ENCODE measurements at regions not wholly inside any gene's neighbourhood (a gene's known extent, or its start where the extent isn't known, plus 50 kb on each side); places are given as distances from the start of the nearest gene placed in this dataset.

- TF ChIP-seq POLR2AphosphoS5 (IDR thresholded peaks at IDR 0.05) (no peak), EZH2 (IDR thresholded peaks at IDR 0.05; ENCODE audit: borderline replicate concordance, insufficient read depth, low read length, poor library complexity, severe bottlenecking) (no peak), CTCF (IDR thresholded peaks at IDR 0.05; ENCODE audit: poor library complexity, severe bottlenecking) (no peak), EP300 (conservative IDR thresholded peaks at IDR 0.05; ENCODE audit: poor library complexity, severe bottlenecking) (no peak), MXI1 (conservative IDR thresholded peaks at IDR 0.05; ENCODE audit: poor library complexity, severe bottlenecking) (no peak), TAF1 (IDR thresholded peaks at IDR 0.05; ENCODE audit: low read depth) (no peak)
Observed at GRCh38 chr1:96934282-96934681, 212.7 kb downstream of the PTBP2 start.

Measured in neural cell (in vitro differentiated cells).